ENCODE measurements at regions not wholly inside any gene's neighbourhood (a gene's known extent, or its start where the extent isn't known, plus 50 kb on each side); places are given as distances from the start of the nearest gene placed in this dataset.

DNA sequence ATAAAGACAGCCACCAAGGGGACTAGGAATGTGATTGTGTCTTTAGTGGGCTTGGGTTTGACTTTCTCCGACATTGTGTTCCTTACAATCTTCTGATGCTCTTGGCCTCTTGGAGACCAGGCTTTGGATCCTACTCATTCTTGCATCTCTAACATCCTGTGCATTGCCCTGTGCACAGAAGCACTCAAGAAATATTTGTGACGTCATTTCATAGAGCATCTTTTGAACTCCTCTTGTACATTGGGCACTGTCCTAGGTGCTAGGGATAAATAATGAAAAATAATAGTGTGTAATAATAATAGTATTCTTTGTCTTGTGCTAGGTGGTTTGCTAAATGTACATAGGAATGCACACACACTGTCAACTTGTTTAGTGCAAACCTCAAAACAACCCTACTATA is 108.8 kb upstream of the LHX5 start:
- TF ChIP-seq, protein P1, sequence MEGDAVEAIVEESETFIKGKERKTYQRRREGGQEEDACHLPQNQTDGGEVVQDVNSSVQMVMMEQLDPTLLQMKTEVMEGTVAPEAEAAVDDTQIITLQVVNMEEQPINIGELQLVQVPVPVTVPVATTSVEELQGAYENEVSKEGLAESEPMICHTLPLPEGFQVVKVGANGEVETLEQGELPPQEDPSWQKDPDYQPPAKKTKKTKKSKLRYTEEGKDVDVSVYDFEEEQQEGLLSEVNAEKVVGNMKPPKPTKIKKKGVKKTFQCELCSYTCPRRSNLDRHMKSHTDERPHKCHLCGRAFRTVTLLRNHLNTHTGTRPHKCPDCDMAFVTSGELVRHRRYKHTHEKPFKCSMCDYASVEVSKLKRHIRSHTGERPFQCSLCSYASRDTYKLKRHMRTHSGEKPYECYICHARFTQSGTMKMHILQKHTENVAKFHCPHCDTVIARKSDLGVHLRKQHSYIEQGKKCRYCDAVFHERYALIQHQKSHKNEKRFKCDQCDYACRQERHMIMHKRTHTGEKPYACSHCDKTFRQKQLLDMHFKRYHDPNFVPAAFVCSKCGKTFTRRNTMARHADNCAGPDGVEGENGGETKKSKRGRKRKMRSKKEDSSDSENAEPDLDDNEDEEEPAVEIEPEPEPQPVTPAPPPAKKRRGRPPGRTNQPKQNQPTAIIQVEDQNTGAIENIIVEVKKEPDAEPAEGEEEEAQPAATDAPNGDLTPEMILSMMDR (conservative IDR thresholded peaks at IDR 0.05; ENCODE audit: low read depth, low read length), result no peak
- no peak for TF ChIP-seq EZH2 (IDR thresholded peaks at IDR 0.05; ENCODE audit: borderline replicate concordance, low read depth, low read length, poor library complexity, severe bottlenecking)

Data from A673 (cell line).